ENCODE measurements at regions not wholly inside any gene's neighbourhood (a gene's known extent, or its start where the extent isn't known, plus 50 kb on each side); places are given as distances from the start of the nearest gene placed in this dataset.

DNA sequence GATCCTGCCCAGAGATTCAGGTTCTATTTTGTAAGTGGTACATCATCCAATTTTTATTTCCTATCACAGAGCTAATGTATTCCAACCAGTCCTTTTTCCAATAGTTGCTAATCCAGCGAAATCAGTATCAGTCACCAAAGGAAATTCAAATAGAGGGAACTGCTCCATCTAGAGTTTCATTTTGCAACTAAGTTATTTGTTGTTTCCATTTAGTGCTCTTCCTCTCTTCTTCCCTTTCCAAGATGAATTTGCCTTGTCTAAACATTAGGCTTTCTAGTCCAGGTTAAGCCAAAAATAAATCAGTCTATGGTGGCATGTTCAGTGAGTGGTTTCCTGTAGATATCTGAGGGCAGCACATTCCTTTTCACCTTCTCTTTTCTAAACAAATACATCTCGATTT, 79.8 kb upstream of the SPATA31D4 start:
- DNase-seq = peak; percentile 16

DNA sequence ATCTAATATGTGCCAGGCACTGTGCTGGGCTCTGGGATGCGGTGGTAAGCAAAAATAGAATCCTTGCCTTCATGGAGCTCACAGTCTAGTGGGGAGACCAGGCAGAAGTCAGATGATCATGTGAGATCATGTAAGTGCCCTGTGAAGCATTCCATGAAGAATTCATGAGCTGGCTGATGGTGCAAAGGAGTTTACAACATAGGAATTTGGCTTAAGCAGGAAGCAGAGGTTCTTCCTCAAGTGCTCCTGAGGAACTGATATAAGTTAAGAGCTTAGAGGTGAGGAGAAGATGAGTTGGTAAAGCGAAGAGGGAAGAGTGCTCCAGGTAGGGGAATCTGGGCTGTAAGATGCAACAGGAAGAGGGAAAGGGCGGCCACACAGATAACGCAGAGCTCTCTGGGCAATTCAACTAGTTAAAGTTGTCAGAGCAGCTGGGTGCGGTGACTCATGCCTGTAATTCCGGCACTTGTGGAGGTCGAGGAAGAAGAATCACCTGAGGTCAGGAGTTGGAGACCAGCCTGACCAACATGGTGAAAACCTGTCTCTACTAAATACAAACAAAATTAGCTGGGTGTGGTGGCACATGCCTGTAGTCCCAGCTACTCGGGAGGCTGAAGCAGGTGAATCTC, 78.5 kb upstream of the SPATA31D4 start:
- no peak for DNase-seq

DNA sequence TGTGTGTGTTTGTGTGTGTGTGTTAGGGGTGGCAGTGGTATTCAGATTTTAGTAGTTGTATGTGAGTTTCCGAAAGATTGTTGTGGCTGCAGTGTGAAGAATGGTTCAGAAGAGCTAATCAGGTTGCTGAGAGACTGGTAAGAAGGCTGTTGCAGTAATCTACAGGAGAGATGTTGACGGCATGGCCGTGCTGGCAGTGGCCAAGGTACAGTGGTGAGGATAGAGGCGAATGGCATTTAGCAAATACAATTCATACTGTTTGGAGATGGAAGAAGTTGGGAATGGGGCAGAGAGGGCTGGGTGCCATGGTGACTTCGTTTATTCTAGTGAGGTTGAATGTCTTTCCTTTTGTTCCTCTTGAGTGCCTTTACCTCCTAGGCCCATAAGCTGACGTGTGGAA, 77.5 kb upstream of the SPATA31D4 start:
- DNase-seq = no peak

DNA sequence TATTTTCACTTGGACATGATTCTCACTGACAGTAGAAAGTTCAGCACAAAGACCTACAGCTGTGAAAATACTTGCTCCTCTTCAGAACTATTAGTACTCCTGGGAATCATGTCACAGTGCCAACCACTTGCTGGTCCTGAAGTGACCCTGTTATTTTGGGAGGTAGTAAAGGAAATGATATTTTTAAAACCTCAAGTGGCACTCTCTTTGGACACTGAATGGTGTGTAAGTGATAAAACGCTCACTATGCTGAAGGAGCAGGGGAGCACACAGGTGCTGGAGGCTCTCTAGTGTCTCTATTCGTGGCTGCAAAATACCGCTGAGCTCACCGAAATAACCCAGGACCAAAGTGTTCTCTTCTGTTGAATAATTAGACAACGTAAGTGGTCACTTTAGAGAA, 76.9 kb upstream of the SPATA31D4 start:
- DNase-seq = no peak

DNA sequence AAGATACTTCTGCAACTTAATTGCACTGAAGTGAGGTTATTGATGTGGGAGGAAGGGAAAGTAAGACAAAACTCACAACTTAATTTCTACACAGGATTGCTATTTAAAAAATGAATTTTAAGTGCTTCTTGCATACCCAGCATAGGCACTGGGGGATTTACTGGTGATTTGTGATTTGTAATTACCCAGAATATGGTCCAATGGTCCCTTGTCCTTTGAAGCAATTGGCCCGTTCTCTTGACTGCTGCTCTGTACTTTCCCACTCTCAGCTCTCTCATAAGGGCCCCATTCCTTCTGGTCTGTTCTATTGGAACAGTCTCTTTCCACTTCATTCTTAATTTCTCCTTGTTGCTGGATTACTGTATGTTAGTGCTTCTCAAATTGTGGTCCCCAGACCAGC, 75.4 kb upstream of the SPATA31D4 start:
- no peak for DNase-seq

DNA sequence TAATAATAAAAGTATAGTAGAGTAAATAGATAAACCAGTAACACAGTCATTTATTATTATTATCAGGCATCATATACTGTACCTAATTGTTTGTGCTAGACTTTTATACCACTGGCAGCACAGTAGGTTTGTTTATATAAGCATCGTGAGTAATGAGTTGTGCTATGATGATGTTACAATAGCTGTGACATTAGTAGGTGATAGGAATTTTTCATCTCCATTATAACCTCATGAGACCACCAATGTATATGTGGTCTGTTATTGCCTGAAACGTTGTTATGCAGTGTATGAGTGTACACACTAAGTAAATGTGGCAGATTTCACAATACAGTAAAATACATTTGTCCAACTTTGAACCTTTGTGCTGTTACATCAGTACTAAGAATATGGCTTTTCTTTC, 72.7 kb upstream of the SPATA31D4 start:
- no peak for DNase-seq

DNA sequence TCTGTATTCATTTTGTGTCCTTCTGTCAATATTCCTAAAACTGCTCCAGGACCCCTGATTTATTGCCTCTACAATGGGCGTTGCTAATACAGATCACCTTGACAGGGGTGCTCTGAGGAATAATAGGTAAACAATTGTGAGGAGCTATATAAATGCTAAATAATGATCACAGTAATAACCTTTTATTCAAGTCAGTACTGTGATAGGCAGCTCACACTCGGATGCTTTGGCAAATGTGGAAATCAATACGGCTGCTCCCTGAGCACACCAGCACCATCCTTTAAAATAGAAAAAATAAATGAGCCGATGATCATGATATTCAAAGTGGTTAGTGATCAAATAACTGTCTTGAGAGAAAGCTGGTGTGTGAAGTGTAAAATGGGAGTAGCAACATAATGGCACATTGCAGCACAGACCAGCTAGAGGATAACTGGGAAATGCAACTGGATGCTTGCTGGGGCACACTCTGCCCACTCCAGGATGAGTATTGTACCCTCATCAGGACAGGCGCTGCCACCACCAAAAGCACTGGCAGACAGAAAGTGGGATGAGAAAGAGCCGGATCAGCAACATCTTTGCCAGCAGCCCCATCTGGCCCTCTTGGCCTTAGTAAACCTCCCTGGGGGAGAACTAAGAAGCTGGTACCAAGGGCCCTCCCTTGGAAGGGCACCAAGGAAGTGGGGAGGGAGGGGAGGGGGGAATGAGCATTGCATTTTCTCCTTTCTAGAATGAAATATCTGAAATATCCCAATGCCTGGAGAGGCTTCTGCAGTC, 69.4 kb upstream of the SPATA31D4 start:
- DNase-seq = no peak

DNA sequence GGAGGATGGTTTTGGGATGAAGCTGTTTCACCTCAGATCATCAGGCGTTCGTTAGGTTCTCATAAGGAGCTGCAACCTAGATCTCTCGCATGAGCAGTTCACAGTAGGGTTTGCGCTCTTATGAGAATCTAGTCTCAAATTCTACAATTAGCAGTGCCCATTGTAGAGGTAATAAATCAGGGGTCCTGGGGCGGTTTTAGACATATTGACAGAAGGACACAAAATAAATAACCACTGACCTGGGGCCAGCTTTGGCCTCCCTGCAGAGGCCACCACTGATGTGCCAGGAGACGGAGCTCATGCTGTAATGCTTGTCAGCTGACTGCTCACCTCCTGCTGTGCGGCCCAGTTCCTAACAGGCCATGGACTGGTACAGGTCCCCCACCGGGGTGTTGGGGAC, 67.6 kb upstream of the SPATA31D4 start:
- no peak for DNase-seq

DNA sequence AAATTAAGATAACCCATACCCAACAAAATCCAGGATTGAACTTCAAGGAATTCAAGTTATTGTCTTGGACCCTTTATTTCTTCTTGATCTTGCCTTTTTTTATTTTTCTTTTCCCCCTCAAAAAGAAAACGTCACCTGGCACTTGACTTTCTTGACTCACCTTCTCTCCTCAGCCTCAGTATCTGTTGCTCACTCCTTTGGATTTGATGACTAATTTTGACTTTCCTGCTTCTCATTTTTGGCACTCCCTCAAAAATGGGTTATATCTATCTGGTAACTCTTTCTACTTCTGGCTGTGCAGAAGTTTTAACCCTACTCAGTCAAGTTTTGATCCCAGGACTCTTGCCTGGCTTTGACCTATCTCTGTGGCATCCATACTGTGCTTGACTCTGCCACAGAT, 66.6 kb upstream of the SPATA31D4 start:
- no peak for DNase-seq

DNA sequence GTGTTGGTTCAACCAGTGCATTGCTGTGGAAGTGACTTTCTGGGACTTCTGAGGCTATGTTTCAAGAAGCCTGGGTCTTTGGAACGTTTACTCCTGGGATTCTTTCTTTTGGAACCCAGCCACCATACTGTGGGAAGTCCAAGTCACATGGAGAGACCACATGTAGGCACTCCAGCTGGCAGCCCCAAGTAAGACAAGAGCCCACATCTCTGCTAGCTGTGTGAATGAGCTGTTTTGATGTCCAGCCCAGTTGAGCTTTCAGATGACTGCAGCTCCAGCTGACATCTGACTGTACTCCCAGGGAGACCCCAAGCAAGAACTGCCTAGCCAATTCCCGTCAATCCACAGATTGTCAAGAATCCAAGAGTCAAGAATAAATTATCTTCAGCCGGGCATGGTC, 60.1 kb upstream of the SPATA31D4 start:
- DNase-seq = no peak

DNA sequence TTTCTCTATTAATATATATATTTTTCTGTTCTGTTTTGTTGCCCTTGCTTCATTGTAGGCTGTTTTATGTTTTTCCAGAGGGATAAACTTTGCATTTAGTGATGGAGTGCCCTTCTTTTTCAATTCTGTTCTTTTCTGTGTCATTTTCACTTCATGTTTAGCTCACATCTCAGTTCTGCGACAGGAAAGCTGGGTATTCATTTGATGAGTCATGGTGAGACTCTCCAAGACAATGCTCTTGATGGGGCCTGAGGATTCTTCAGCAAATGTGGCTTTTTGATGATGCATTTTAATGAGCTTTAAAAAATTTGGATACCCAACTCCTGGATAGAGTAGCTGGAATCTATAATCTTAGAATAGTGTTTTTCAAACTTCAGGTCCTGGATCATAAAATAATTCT, 56.5 kb upstream of the SPATA31D4 start:
- no peak for DNase-seq

DNA sequence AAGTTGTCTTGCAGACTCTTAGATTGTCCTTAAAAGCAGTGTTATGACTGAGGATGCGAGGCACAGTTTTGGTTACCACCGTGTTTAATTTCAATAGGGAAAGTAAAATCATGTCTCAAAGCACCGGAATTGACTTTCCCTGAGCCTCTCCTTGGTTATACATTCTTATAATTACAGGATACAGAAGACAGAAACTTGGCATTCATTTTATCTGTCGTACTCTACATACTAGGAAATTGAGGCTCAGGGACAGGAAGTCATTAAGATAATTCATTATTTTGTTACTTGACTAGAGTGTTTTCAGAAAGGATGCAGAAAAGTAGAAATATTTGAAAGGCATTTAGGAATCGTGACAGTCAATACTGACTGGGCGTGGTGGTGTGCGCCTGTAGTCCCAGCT, 54.0 kb upstream of the SPATA31D4 start:
- no peak for DNase-seq

DNA sequence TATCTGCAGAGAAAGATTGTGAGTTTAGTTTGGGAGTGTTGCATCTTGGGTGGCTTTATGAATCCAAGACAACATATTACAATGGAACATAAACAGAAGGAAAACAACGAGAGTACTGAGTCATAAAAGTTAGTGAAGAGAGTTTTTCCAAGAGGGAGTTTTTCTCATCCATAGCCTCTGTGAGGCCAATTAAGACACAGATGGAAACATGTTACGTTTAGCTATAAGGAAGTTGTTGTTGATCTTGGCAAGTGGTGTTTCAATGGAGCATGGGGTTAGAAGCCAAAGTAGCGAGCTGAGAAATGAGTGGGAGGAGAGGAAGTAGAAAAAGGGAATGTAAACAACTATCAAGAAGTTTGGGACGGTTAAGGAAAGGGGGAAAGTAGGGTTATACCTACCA, 53.3 kb upstream of the SPATA31D4 start:
- DNase-seq = no peak

DNA sequence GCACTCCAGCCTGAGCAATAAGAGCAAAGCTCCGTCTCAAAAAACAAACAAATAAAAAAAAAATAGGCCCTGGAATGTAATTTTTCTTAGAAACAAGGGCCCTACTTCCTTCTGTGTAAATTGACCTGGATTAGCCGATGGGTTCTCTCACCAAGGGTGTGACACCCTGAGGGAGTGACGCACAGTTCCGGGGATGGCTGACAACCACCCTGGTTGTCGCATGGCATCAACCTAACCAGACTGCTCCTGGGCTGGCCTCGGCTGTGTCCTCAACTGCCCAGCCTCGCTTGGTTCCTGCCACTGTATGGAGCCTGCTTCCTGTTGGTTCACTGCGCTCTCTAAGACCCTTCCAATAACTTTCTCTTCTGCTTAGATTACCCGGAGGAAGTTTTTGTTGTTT, 51.2 kb upstream of the SPATA31D4 start:
- DNase-seq = no peak

Data from hematopoietic multipotent progenitor cell treated with erythropoietin and hydrocortisone succinate and interleukin-3 and kit ligand, for 8 days (in vitro differentiated cells).